Kidney epithelial cell (primary cell): ENCODE measurements at regions not wholly inside any gene's neighbourhood (a gene's known extent, or its start where the extent isn't known, plus 50 kb on each side); places are given as distances from the start of the nearest gene placed in this dataset.

Source experiments
- DNase-seq: peaks from one replicate; pipeline ENCODE4 v3.0.0-alpha.2; 2010; ENCODE audit warnings: low read depth
- H3K27me3 ChIP-seq: 2 replicates; pipeline ENCODE4 v1.6.0; 2011; ENCODE audit warnings: low read length; ENCODE audit not compliant: control insufficient read depth, insufficient read depth
- H3K36me3 ChIP-seq: 2 replicates; pipeline ENCODE4 v1.5.1; 2011; ENCODE audit warnings: low read length; ENCODE audit not compliant: control insufficient read depth, insufficient read depth
- H3K4me3 ChIP-seq: 2 replicates; pipeline ENCODE4 v1.5.1; 2011; ENCODE audit warnings: low read depth, mild to moderate bottlenecking, control low read depth, low read length
- TF ChIP-seq, protein P1 (sequence below): IDR thresholded peaks from 2 replicates; pipeline ENCODE4 v1.5.1; 2011; ENCODE audit warnings: mild to moderate bottlenecking, moderate library complexity, low read length, control low read depth, inconsistent platforms; ENCODE audit not compliant: insufficient read depth, poor library complexity, severe bottlenecking

GRCh38 chr4:104589264-104589868 is 94.7 kb upstream of the CXXC4 start:
- DNase-seq: no peak
- TF ChIP-seq, protein P1, sequence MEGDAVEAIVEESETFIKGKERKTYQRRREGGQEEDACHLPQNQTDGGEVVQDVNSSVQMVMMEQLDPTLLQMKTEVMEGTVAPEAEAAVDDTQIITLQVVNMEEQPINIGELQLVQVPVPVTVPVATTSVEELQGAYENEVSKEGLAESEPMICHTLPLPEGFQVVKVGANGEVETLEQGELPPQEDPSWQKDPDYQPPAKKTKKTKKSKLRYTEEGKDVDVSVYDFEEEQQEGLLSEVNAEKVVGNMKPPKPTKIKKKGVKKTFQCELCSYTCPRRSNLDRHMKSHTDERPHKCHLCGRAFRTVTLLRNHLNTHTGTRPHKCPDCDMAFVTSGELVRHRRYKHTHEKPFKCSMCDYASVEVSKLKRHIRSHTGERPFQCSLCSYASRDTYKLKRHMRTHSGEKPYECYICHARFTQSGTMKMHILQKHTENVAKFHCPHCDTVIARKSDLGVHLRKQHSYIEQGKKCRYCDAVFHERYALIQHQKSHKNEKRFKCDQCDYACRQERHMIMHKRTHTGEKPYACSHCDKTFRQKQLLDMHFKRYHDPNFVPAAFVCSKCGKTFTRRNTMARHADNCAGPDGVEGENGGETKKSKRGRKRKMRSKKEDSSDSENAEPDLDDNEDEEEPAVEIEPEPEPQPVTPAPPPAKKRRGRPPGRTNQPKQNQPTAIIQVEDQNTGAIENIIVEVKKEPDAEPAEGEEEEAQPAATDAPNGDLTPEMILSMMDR: no peak
- Histone ChIP-seq H3K4me3 (no peak overlapping the region), H3K36me3 (no peaks in the 10 kb centered on the region), H3K27me3 (no peaks in the 10 kb centered on the region)

DNA sequence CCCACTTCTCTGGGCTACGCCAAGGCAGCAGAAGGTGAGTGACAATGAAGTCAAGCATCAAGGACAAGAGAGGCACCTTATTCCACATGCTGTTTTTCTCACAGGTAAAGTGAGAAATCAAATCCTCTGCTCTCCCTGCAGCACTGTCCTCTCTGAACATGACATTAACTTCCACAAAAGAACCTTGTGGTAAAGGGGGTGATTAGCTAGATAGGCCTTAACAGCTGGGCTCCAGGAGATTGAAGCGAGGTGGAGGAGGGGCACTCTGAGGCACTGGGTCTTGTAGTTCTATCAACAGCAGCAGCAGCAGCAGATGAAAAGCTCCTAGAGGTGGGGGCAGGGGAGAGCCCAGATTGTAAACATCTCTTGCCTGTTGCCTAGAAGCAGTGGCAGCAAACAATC is 96.8 kb upstream of the CXXC4 start:
- no peak overlapping the region for H3K4me3 ChIP-seq
- H3K27me3 ChIP-seq: no peaks in the 10 kb centered on the region
- TF ChIP-seq, protein P1: no peak
- H3K36me3 ChIP-seq: no peaks in the 10 kb centered on the region
- no peak for DNase-seq

DNA sequence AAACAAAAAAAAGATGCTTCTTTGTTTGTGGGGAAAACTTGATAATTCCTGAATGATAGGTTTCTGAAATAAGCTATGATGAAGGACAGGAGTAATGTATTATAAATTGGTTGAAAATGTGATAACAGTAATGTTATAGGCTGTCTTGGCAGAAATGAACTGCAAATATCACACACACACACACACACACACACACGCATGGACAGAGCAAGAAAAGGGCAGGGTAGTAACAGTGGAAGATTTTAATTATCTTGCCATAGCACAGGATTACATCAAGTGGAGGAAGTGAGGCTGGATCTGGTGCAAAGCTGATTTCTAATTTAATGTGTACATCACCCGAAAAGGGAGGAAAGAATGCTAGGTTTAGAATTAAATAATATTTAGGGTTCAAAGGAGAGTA is 97.5 kb upstream of the CXXC4 start:
- no peaks in the 10 kb centered on the region for H3K36me3 ChIP-seq
- TF ChIP-seq, protein P1: no peak
- no peak for DNase-seq

DNA sequence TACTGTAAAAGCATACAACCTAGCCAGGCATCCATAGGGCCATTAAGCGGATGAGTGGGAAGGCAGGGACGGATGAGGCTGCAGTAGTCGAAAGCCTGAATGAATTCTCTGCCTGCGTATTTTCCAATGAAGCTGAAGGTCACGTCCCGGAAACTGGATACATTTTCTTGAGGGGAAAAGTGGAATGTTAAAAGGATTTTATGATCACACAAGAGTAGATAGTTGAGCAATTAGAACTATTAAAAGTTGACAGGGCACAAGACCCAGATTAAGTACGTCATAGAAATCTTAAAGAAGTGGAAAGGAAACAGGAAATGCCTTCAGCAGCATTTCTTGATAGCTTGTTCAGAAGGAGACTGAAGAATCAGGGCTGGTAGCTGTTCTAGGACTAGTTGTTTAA is 98.3 kb upstream of the CXXC4 start:
- no peak for DNase-seq
- Histone ChIP-seq H3K36me3 (no peaks in the 10 kb centered on the region), H3K4me3 (no peak overlapping the region), H3K27me3 (no peaks in the 10 kb centered on the region)
- TF ChIP-seq, protein P1: no peak

More for the DNA sequence above, 97.5 kb upstream of the CXXC4 start:
- H3K4me3 ChIP-seq: no peak overlapping the region
- no peaks in the 10 kb centered on the region for H3K27me3 ChIP-seq

GRCh38 chr4:104596189-104596588 is 101.5 kb upstream of the CXXC4 start:
- H3K36me3 ChIP-seq: no peaks in the 10 kb centered on the region
- TF ChIP-seq, protein P1: no peak
- H3K27me3 ChIP-seq: no peaks in the 10 kb centered on the region
- H3K4me3 ChIP-seq: no peak overlapping the region
- DNase-seq: no peak

GRCh38 chr4:104615496-104615895 is 120.8 kb upstream of the CXXC4 start:
- TF ChIP-seq, protein P1: no peak

More at GRCh38 chr4:104615496-104615895, 120.8 kb upstream of the CXXC4 start:
- Histone ChIP-seq H3K27me3 (no peaks in the 10 kb centered on the region), H3K4me3 (no peak overlapping the region), H3K36me3 (no peaks in the 10 kb centered on the region)
- DNase-seq: no peak
